IMR-90 (cell line): ENCODE measurements at regions not wholly inside any gene's neighbourhood (a gene's known extent, or its start where the extent isn't known, plus 50 kb on each side); places are given as distances from the start of the nearest gene placed in this dataset.
"Not testable (repeated sequence)": the region's sequence is repeated elsewhere in the genome, so short reads cannot be mapped to it uniquely, and the experiment has no call there.

Experiments
- CTCF ChIP-seq: conservative IDR thresholded peaks from 2 replicates; pipeline ENCODE4 v1.5.1; 2012; ENCODE audit warnings: mild to moderate bottlenecking, low read depth, low read length, improper control_type of control experiment
- POLR2A ChIP-seq: IDR thresholded peaks from 2 replicates; pipeline ENCODE4 v1.6.1; 2012; ENCODE audit warnings: mild to moderate bottlenecking, low read depth, low read length
- RCOR1 ChIP-seq: IDR thresholded peaks from 2 replicates; pipeline ENCODE4 v1.6.1; 2012; ENCODE audit warnings: mild to moderate bottlenecking, low read length, improper control_type of control experiment; ENCODE audit not compliant: insufficient replicate concordance

- not testable (repeated sequence) for TF ChIP-seq POLR2A, CTCF, RCOR1
Observed at GRCh38 chr22:15775670-15776669, 86.1 kb downstream of the POTEH start.
